DMS79 (cell line): ENCODE measurements at regions not wholly inside any gene's neighbourhood (a gene's known extent, or its start where the extent isn't known, plus 50 kb on each side); places are given as distances from the start of the nearest gene placed in this dataset.

Experiments used
- DNase-seq: peaks from one replicate; lab custom pipeline; 2025; lab: John Stamatoyannopoulos, UW

- DNase-seq = no peak
Measured at GRCh38 chr15:79230766-79231165, 51.8 kb upstream of the ANKRD34C start.

DNA sequence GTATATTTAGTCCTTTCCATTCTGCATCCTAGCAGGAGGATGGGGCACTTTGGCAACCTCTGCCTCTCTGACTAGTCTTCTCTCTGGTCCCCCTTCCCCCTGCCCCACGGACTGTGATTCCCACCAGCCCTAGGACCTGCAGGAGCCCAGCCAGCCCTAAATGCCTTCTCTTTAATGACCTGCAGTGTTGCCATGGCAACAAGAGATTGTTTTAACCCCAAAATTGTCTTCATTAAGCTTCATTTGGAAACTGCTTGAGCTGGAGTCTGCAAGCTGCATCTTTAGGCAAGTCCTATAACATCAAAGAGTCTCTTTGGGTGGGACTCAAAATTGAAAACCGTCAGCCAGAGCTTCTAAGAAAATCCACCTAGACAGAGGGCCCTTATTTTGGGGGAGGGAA lies 59.7 kb upstream of the ANKRD34C start:
- DNase-seq = no peak

- DNase-seq = no peak
Measured at GRCh38 chr15:79221696-79222095, 60.8 kb upstream of the ANKRD34C start.

DNA sequence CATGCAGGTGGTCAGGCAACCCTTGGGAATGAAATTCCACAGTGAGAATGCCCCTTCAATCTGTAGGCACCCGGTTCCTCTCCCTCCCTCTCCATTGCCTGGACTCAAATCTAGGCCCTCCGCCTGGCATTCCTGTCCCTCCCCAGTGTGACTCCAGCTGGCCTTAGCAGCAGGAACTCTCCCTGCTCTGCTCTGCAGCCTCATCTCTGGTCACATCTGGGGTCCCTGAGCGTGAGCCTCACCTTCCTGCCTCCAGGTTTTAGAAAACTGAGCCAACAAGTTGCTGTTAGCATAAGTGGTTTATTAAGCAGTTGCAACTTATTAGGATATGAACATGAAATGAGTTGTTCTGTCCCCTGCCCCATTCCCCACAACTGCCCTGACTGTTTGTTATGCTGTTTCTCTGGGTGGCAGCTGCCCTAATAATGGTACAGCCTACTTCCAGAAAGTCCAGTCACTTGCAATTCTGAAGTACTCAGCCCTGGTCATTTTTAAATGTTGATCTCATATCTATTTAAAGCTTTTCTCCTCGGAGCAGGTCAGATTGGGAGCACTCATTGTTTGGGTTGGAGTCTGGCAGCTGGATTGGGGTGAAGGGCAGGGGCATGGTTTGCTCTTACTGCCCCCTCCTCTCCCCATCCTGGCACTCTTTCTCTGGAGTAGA lies 63.0 kb upstream of the ANKRD34C start:
- DNase-seq = no peak

- no peak for DNase-seq
Measured at GRCh38 chr15:79218588-79219200, 63.8 kb upstream of the ANKRD34C start.

DNA sequence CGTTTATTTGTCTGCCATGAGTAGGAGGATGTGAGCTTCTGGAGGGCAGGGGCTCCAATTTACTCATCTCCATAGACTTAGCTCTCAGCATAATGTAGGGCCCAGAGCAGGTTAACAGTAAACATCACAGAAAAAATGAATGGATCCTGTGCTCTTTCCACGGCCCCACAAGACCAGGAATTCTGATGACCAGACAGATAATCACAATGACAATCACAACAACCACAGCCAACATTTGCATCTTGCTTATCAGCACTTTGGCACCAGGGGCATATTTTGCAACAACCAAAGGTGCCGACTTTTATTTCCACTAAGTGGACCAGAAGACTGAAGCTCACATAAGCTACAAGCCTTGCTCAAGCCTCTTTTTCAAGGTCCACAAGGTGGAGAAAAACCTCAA lies 68.9 kb upstream of the ANKRD34C start:
- DNase-seq = no peak

DNA sequence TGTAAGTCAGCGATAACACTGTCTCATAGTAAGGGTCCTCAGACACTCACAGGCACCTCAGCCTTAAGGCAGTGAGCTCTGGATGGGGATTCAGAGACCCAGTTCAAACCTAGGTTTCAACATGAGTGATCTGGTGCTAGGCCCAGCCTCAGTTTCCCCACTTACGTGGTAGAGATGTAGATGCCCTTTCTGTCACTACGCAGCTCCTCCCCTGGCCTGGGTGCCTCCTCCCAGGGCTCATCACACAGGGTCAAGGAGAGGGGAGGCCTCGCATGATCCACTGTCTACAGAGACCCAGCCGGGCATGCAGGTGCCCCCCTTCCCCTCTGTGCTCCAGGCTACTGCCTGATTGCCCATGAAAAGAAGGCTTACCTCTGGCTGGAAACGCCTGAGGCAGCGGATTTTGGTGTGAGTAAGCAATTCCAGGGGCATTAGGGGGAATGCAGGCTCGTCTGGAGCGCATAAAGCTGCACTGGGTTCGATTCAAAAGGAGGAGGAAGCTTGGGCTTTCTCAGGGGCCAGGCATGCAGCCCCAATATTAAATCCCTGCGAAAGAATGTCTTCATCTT lies 69.8 kb upstream of the ANKRD34C start:
- DNase-seq = no peak

DNA sequence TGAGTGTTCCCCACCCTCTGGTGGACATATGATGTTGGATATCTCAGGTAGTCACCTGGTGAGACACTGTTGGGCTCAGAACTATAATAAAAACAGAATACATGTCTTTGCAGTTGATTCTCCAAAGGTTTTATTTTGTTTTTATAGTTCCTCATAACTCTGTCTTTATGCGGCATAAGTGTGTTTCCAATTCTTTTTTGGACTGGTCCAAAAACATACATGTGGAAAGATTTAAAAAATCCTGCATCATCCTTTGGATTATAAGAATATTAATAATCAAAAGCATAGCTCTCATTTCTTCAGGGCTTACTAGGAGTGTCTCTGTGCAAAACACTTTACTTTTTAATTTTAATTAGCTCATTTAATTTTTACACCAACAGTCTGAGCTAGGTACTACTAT lies 71.0 kb upstream of the ANKRD34C start:
- no peak for DNase-seq

DNA sequence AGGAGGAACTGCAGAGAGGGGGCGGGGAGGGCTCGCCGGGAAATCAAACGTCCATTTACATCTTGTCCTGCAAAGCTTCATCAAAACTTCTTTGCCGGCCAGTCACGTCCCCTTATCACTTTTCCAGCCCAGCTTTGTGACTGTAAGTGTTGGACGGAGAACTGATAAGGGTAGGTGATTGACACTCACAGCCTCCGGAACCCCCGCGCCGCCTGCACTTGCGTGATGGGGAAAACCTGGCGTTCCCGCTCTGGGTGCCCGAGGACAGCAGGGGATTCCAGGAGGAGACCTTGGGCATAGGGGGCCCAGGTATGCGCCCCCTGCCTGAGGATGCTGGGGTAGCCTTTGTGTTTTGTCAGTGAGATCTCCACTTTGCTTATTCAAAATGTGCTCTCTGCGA lies 72.8 kb upstream of the ANKRD34C start:
- no peak for DNase-seq

DNA sequence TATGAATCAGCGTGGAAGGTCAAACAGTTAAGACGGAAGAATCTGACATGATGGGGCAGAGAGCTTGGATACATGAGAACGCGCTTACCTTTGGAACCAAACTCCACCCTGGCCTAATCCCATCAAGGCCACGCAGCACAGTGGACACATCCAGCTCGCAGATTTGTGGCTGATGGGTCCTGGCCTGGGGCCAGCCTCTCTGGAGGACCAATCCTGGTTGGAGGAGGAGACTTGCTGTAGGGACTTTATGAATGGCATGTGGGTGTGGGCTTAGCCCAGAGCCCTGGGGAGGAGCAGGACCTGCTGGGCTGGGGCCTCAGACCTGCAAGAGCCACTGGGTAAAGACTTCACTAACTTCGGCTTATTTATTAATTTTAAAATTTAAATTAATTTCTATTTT lies 73.4 kb upstream of the ANKRD34C start:
- DNase-seq = no peak

GRCh38 chr15:79208179-79208578 lies 74.3 kb upstream of the ANKRD34C start:
- DNase-seq = no peak

DNA sequence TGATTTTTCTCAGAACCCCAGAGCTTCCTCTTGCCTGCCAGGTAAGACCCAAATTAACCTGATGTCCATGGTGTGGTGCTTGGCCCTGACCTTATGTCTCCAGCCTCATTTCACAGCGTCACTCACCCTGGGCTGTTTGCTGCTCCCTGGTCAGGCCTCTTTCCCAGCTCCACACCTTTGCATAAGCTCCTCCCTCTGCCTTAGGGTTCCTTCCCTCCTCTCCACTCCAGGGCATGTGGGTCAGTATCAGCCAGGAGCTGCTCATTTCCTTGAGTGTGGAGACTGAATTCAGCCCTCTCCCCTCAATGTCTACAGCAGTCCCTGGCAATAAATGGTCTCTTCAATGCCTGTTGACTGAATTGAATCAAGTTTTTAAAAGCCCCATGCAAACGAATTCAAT lies 75.6 kb upstream of the ANKRD34C start:
- no peak for DNase-seq

DNA sequence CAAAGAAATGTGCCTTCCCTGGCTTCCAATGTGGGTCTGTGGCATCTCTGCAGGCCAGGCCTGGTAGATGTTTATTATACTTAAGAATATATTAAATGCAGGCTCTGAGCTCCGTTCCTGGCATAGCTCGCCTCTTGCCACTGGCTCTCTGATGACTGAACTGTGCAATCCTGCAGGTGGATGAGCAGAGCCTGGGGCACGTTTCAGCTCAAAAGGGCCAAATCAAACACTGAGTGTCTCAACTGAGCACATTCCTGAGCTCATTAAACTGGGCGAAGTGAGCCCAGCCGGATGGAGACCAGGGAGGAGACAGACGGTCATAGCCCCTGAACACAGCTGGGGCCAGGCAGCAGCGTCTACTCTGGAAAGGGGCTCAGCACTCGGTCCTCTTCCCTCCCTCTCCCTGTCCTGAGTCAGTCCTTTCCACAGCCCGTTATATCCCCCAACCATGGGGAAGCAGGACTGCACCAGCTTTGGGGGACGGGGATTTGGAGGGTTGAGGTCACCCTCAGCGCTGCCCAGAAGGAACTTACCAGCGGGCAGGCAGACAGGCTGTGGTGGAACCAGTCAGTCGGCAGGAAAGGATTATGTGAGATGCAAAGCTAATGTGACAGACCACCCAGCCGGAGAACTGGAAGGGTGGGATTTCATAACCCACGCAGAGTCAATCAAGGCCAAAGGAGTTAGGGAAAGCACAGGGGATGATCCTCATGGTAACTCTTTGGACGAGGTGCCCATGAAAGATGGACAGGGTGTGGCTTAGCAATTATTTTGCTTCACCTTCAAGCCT lies 77.4 kb upstream of the ANKRD34C start:
- no peak for DNase-seq

- DNase-seq = no peak
Measured at GRCh38 chr15:79198461-79198860, 84.1 kb upstream of the ANKRD34C start.

DNA sequence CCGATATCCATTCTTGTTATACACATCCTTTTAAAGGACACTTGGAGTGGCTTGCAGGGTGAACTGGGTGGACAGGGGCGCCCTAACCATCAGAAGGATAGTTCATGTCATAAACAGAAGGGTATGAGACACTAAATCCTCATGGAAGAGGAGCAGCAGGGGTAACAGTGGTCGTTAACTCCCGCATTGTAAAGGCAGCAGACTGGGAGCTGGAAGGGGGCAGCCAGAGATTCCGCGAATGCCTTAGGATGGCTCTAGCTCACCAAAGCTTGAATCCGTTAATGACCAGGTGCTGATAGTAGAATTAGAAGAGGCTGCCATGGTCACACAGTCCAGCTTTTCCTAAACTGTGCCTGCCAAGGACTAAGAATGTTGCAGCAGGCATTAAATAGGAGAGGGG lies 85.2 kb upstream of the ANKRD34C start:
- no peak for DNase-seq

- no peak for DNase-seq
Measured at GRCh38 chr15:79195802-79196201, 86.7 kb upstream of the ANKRD34C start.

DNA sequence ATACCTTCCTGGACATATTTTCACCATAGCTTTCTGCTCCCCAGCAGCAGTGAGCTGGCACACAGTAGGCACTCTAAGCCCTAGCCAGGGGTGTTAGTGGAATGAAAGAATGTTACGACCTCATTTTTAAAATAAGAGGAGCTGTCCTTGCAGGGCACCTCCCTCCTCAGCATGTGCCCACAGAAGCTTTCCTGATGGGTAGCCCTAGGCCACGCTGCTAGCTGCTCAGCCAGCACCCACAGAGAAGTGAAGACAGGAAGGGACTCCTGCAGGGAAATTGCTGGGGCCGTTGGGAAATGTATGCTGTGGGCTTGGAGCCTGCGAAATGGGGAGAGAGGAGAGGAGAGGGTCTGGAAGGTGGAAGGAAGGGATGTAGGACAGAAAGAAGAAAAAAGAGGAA lies 87.3 kb upstream of the ANKRD34C start:
- DNase-seq = no peak

GRCh38 chr15:79194386-79194785 lies 88.1 kb upstream of the ANKRD34C start:
- DNase-seq = no peak

DNA sequence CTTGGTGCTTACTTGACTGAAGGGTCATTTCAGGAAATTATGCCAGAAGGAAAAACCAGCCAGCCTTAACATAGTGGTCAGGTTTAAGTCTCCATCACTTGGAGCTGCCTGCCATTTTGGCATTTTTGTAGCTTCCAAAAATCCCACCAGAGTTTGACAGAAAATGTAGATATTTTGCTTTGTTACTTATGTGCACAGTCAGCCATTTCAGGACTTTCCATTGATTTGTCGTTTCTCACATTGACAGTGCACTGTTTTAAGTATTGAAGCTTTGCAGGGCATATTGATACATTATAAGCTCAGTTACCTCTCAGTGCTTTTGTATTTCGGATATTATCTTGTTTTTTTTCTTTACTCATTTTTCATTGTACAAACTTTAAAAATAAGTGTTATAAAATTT lies 89.0 kb upstream of the ANKRD34C start:
- DNase-seq = no peak

- no peak for DNase-seq
Measured at GRCh38 chr15:79193103-79193502, 89.4 kb upstream of the ANKRD34C start.

DNA sequence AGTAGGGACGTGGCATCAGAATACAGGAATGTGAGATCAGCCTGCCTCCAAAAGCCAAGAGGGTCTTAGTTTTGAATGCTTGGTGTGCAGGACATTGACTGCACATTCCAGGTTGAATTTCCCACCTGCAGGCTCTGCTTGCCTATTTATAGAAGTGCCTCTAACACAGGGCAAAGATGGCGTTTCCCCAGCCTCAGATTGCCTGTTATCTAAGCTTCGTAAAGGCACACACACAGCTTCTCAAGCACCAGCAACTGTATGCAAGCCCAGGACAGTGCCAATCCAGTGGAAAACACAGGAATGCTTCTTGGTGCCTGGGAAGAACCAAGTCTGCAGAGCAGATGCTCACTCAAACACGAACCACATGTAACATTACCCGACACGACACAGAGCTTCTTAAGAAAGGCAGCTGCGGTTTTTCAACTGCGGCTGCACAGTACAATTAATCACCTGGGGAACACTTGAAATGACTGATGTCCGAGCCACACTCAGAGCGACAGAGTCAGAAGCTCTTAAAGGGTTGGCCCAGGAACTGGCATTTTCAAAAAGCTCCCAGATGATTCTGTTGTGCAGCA lies 90.0 kb upstream of the ANKRD34C start:
- peak; percentile 33 for DNase-seq

GRCh38 chr15:79190093-79190492 lies 92.4 kb upstream of the ANKRD34C start:
- DNase-seq = no peak

DNA sequence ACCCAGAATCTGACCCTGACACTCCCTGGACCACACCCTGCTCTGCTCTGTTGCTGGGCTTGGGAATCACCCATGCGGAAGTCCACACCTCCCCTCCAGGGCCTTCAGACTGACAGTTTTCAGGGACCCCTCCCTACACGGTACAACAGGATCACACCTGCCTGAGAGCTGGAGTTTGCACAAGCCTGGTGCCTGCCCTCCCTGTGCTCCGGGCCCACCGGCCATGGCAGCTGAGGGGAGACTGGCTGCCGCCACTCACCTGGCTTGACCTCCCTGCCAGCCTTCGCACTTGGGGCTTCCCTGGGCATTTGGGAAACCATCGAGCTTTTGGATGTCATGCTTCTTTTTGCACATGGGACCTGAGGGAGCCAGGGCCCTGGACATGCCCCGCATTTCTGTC lies 95.9 kb upstream of the ANKRD34C start:
- no peak for DNase-seq
